ENCODE measurements at regions not wholly inside any gene's neighbourhood (a gene's known extent, or its start where the extent isn't known, plus 50 kb on each side); places are given as distances from the start of the nearest gene placed in this dataset.

DNA sequence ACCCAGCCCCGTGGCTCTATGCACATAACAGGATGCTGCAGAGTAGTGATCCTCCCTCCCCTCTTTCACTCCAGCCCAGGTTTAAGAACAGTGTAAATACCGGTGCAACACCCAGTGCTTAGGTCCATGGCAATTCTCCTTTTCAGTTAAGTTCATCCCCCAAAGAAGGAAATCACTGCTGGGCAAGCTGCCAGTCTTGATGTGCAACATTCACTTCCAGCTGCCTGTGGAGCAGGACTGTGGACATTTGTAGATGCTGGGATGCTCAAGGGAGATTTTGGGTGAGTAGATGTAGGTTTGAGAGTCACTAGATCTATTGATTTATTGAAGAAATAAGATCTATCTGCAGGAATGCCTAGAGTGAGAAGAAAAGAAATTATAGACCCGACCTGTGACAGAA lies 294.3 kb upstream of the KIAA1217 start (continued):
- TF ChIP-seq, protein P1, sequence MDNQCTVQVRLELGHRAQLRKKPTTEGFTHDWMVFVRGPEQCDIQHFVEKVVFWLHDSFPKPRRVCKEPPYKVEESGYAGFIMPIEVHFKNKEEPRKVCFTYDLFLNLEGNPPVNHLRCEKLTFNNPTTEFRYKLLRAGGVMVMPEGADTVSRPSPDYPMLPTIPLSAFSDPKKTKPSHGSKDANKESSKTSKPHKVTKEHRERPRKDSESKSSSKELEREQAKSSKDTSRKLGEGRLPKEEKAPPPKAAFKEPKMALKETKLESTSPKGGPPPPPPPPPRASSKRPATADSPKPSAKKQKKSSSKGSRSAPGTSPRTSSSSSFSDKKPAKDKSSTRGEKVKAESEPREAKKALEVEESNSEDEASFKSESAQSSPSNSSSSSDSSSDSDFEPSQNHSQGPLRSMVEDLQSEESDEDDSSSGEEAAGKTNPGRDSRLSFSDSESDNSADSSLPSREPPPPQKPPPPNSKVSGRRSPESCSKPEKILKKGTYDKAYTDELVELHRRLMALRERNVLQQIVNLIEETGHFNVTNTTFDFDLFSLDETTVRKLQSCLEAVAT (IDR thresholded peaks at IDR 0.05): no peak
- TF ChIP-seq GABPA (IDR thresholded peaks at IDR 0.05; ENCODE audit: low read depth): no peak
- TF ChIP-seq HDAC6 (IDR thresholded peaks at IDR 0.05; ENCODE audit: unreplicated experiment): no peak
- no peak for TF ChIP-seq MTA2 (IDR thresholded peaks at IDR 0.05; ENCODE audit: low read depth)
- TF ChIP-seq, protein P2, sequence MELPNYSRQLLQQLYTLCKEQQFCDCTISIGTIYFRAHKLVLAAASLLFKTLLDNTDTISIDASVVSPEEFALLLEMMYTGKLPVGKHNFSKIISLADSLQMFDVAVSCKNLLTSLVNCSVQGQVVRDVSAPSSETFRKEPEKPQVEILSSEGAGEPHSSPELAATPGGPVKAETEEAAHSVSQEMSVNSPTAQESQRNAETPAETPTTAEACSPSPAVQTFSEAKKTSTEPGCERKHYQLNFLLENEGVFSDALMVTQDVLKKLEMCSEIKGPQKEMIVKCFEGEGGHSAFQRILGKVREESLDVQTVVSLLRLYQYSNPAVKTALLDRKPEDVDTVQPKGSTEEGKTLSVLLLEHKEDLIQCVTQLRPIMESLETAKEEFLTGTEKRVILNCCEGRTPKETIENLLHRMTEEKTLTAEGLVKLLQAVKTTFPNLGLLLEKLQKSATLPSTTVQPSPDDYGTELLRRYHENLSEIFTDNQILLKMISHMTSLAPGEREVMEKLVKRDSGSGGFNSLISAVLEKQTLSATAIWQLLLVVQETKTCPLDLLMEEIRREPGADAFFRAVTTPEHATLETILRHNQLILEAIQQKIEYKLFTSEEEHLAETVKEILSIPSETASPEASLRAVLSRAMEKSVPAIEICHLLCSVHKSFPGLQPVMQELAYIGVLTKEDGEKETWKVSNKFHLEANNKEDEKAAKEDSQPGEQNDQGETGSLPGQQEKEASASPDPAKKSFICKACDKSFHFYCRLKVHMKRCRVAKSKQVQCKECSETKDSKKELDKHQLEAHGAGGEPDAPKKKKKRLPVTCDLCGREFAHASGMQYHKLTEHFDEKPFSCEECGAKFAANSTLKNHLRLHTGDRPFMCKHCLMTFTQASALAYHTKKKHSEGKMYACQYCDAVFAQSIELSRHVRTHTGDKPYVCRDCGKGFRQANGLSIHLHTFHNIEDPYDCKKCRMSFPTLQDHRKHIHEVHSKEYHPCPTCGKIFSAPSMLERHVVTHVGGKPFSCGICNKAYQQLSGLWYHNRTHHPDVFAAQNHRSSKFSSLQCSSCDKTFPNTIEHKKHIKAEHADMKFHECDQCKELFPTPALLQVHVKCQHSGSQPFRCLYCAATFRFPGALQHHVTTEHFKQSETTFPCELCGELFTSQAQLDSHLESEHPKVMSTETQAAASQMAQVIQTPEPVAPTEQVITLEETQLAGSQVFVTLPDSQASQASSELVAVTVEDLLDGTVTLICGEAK (IDR thresholded peaks at IDR 0.05; ENCODE audit: borderline replicate concordance): no peak
- TF ChIP-seq, protein P3, sequence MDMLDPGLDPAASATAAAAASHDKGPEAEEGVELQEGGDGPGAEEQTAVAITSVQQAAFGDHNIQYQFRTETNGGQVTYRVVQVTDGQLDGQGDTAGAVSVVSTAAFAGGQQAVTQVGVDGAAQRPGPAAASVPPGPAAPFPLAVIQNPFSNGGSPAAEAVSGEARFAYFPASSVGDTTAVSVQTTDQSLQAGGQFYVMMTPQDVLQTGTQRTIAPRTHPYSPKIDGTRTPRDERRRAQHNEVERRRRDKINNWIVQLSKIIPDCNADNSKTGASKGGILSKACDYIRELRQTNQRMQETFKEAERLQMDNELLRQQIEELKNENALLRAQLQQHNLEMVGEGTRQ (IDR thresholded peaks at IDR 0.05; ENCODE audit: borderline replicate concordance, low read depth, low read length): no peak
- TF ChIP-seq, protein P4, sequence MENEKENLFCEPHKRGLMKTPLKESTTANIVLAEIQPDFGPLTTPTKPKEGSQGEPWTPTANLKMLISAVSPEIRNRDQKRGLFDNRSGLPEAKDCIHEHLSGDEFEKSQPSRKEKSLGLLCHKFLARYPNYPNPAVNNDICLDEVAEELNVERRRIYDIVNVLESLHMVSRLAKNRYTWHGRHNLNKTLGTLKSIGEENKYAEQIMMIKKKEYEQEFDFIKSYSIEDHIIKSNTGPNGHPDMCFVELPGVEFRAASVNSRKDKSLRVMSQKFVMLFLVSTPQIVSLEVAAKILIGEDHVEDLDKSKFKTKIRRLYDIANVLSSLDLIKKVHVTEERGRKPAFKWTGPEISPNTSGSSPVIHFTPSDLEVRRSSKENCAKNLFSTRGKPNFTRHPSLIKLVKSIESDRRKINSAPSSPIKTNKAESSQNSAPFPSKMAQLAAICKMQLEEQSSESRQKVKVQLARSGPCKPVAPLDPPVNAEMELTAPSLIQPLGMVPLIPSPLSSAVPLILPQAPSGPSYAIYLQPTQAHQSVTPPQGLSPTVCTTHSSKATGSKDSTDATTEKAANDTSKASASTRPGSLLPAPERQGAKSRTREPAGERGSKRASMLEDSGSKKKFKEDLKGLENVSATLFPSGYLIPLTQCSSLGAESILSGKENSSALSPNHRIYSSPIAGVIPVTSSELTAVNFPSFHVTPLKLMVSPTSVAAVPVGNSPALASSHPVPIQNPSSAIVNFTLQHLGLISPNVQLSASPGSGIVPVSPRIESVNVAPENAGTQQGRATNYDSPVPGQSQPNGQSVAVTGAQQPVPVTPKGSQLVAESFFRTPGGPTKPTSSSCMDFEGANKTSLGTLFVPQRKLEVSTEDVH (IDR thresholded peaks at IDR 0.05; ENCODE audit: low read depth, partially characterized antibody): no peak
- TF ChIP-seq ZBED1 (IDR thresholded peaks at IDR 0.05; ENCODE audit: borderline replicate concordance): no peak

All from GM12878 (cell line).